ENCODE measurements at regions not wholly inside any gene's neighbourhood (a gene's known extent, or its start where the extent isn't known, plus 50 kb on each side); places are given as distances from the start of the nearest gene placed in this dataset.
"Not testable (repeated sequence)": the region's sequence is repeated elsewhere in the genome, so short reads cannot be mapped to it uniquely, and the experiment has no call there.

DNA sequence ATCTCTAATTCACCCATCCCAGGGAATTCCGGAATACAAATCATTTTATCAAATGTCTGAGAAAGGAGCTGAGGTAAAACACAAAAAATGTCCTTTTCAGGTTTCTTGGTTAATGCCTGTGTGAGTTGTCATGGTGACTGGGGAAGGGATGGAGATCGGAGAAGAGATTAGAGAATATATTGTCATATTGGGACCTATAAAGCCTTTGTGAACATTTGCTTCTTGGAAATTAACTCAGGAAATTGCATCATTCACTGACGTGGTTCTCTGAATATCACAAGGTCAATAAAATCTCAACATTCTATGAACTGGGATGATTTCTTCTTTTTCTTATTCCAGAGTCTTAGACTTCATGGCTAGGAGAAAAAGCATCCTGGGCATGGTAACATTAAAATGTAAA, 174.8 kb upstream of the GLRA2 start:
- DNase-seq (ENCODE audit: low spot score in 2 of 2), result no peak
- no peak for FAIRE-seq

DNA sequence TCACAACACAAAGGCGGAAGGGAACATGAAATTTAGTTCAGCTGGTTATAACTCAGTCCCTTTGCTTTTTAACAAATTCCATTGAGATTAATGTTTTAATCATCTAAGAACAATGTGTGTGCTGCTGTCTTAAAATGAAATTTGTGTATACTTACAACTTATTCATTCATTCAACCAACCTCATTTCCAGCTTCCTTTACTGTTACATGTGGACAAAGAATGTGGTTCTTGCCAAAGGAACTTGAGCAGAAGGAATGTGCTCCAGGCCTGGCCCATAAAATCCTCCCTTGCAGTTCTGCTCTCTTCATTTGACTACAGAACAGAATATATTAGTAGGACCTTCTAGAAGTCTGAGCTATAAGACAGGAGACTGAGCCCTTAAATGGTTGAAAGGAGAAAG, 176.8 kb upstream of the GLRA2 start:
- DNase-seq (ENCODE audit: low spot score in 2 of 2) (no peak), FAIRE-seq (no peak)

DNA sequence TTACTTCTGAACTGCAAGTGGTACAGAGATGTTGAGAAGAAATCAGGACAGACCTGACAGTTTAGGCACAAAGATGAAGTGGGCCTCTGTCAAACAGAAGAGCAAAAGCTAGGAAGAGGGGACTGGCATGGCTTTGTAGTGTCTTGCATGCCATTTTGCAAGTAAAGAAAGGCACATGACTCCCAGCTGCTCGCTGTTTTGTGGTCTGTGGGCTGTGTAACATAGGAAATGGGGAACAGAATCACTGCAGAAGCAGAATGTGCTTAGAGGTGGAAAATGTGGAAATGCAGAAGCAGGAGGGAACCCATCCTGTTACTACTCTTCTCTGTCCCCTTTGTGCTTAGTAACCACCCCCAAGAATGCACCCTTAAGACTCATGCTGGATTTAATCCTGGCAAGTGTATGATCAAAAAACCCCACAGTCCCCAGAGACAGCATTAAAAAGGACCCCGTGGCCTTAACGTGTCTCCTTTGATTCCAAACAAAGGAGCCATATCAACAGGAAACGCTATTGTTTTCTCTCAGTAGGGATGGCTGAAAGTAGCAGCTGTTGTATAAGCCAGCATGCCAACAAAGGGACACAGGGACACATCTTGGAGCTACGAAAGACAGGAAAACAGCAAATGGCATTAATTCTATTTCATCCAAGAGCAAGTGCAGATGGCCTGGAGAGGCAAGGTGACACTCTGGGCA, 177.6 kb upstream of the GLRA2 start:
- FAIRE-seq, result no peak
- DNase-seq (ENCODE audit: low spot score in 2 of 2), result no peak

DNA sequence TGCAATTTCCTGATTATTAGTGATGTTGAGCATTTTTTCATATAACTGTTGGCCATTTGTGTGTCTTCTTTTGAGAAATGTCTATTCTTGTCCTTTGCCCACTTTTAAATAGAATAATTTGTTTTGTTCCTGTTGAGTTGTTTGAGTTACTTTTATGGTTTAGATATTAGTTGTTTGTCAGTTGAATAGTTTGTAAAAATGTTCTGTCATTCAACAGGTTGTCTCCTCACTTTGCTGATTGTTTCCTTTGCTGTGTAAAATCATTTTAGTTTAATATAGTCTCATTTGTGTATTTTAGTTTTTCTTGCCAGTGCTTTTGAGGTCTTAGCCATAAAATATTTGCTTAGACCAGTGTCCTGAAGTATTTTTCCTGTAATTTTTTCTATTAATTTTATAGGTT, 181.8 kb upstream of the GLRA2 start:
- FAIRE-seq (no peak), DNase-seq (ENCODE audit: low spot score in 2 of 2) (no peak)

DNA sequence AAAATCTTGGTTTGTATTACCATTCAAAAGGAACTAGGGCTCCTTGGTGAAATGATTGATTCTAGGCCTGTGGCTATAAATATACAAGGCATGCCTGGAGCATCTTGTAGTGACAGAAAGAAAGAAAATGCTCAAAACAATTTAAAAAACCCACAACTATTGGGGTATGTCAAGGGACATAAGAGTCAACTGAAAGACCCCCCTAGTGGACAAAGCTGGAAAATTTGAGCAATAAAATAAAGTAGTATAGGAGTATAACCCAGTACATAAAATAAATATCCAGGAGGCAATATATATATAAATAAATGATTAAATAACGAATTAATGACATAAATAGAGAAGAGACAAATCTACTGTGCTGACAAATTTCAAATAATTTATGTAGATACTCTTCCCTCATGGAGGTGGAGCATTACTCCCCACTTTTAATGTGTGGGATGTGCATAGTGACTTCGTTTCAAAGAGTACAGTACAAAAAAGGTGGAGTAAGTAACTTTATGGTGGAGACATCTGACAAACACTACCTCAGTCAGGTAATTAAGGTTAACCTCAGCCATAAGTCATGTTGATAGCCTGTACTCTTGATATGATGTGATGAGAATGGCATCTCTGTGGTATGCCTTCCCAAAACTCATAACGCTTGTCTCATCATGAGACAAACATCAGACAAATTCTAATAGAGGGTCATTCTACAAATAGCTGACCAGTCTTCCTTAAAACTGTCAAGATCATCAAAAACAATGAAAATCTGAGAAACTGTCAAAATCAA, 185.0 kb upstream of the GLRA2 start:
- DNase-seq (ENCODE audit: low spot score in 2 of 2), result no peak
- no peak for FAIRE-seq

DNA sequence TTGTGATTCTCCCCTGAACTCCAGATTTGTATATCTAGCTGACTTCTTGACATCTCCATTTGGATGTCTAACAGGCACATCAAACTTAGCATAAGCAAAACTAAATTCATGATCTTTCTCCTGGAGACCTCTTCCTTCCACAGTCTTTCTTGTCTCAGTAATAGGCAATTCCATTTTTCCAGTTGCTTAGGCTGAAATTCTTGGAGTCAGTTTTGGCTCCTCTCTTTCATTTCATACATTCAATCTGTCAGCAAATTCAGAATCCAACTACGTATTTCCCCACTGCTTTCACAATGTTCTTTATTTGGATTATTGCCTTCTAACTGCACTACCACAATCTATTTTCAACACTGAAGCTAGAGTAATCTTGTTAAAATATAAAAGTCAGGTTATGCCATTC, 219.9 kb upstream of the GLRA2 start:
- DNase-seq (ENCODE audit: low spot score in 2 of 2), result no peak
- FAIRE-seq, result no peak

DNA sequence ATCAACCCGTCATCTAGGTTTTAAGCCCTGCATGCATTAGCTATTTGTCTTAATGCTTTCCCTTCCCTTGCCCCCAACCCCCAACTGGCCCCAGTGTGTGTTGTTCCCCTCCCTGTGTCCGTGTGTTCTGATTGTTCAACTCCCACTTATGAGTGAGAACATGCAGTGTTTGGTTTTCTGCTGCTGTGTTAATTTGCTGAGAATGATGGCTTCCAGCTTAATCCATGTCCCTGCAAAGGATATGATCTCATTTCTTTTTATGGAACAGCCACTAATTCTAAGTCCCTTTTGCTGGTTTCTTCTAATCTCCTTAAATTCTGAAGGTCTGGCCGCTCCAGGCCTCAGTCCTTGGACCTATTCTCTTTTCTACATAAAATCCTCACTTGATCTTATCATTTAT, 220.4 kb upstream of the GLRA2 start:
- not testable (repeated sequence) for DNase-seq (ENCODE audit: low spot score in 2 of 2); FAIRE-seq

DNA sequence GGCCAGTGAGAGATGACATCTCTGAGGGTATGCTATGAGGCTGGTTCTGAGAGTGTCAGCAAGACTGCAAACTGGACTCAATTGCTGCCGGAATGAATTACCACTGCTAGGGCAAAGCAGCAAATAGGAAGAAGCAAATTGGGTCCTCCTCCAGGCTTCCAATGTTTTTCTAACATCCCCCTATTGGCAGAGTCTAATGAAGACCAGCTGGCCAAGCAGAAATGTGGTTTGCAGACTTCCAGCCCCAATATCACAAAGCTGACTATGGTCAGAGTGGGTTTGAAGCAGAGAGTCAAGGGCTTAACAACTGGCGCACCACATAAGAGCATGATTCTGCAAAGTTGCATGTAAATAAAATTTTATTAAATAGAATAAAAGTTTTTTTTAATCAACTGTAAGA, 225.4 kb upstream of the GLRA2 start:
- FAIRE-seq (no peak), DNase-seq (ENCODE audit: low spot score in 2 of 2) (no peak)

DNA sequence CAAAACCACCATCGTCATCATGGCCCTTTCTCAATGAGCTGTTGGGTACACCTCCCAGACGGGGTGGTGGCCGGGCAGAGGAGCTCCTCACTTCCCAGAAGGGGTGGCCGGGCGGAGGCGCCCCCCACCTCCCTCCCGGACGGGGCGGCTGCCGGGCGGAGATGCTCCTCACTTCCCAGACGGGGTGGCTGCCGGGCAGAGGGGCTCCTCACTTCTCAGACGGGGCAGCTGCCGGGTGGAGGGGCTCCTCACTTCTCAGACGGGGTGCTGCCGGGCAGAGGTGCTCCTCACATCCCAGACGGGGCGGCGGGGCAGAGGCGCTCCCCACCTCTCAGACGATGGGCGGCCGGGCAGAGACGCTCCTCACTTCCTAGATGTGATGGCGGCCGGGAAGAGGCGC, 226.8 kb upstream of the GLRA2 start:
- not testable (repeated sequence) for DNase-seq (ENCODE audit: low spot score in 2 of 2); FAIRE-seq

DNA sequence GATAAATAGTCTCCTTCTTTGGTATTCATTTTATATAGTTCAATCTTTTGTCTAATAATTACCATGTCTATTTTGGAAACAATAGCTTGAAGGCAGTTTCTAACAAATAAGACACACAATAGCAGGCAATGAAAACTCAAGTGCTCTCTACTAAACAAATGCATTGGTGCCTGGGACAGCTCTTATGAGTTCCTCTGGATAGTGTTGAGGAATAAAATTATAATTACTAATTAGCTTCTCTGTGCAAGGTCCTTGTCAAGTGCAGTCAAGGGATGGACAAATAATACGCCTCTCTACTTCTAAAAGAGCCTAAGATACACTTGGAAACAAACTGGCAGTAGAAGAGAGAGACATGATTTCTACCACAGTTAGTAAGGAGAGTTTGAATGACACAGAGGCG, 229.0 kb upstream of the GLRA2 start:
- DNase-seq (ENCODE audit: low spot score in 2 of 2) (no peak), FAIRE-seq (no peak)

DNA sequence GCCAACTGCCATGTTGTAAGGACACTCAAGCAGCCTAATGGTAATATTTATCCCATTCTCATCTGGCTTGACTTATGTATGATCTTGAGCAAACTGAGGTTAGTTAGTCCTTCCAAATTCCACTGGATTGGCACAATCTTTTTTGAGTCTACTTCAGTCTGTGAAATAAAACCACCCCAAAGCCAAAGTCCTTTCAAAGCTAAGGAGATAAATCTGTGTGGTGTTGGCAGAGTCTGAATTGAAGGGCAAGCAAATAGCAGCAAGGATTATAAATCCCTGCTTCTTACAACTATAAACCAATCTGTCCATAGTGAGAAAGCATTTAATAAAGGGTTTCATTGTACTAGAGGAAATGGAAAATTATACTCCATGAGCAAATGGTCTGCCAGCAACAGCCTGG, 233.9 kb upstream of the GLRA2 start:
- no peak for FAIRE-seq
- DNase-seq (ENCODE audit: low spot score in 2 of 2), result no peak

DNA sequence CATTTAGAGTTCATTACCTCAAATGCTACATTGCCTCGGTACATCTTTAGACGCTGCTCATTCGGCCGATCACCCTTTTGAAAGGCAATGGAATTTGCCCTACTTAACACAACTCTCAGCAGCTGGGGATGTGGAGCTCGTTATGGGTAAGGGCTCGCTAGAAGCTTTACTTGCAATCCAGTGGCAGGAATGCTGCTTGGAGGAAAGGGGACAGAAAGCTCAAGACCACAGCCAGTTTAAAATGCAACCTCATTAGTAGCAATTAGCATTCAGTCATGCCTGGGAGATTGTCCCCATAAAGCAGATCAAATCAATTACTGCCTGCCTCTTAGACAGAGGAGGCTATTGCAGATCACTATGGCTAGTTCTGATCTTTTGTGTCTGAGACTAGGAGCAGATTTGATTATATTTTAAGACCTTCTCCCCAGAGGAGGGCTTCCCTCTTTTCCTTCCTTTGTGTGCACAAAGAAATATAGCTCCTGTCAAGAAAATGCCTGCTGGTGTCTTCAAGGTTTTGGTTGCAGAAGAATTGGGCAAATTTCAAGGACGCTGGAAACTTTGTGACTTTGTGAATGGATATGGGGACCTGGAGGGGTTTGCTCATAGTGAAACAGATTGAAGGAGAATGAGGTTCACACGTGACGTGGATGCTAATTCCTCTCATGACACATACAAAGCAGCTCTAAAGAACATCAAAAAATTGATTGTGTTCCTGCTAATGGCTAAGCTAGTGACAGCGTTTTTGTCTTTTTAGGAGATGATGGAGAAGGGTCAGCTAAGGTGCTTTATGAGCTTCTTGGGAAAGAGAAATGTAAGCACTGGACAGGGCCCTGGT, 237.5 kb upstream of the GLRA2 start:
- FAIRE-seq (no peak), DNase-seq (ENCODE audit: low spot score in 2 of 2) (no peak)

DNA sequence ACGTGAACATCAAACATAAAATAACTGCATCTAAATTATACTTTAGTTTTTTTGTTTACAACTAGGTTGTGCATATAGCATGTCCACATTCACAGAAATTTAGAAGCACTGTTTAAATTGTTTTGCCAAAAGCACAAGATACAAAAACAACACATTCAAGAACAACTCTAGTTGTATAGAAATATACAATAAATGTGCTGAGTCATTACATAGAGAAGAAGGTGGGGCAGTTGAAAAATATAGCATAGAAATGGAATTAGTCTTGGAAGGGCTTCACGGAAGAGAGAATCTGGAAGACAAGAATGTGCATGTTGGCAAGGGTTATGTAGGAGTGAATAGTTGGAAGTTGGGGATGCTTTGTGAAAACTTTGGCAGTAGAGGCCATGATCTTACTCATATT, 239.0 kb upstream of the GLRA2 start:
- no peak for DNase-seq (ENCODE audit: low spot score in 2 of 2)
- FAIRE-seq, result no peak

DNA sequence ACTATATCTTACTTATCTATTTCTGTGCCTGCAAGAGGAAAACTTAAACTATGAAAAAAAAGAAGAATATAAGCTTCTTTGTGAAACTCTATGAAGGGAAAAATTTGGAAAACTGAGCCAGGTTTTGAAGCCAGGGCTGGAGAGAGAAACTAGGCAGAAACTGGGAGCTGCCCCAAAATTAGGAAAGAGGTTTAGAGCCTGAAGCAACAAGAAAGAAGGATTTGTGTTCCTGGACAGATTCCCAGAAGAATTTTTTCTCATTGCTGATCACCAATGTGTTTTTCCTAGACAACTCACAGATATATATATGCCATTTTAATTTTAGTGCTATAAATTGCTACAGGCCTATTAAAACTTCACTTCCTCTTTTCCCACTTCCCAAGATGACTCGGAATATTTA, 245.0 kb upstream of the GEMIN8 start:
- DNase-seq (ENCODE audit: low spot score in 2 of 2) (no peak), FAIRE-seq (no peak)

DNA sequence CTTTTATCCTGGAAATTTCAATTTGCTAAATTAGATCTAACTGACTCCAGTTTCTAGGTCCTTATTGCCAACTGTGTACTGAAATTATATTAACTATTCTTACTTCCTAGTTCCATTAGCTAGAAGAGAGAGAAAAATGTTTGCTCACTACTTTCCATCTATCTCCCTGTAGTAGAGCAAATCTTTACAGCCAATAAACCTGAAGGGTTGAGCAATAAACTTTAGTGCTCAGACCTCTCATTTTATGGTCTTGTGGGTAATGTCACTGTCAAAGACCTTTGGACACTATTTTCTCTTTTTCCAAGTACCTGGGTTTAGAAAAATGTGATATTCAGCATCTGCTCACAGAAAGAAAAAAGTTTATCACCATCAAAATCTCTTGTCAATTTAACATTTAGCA, 237.5 kb upstream of the GEMIN8 start:
- DNase-seq (ENCODE audit: low spot score in 2 of 2), result no peak
- FAIRE-seq, result no peak

DNA sequence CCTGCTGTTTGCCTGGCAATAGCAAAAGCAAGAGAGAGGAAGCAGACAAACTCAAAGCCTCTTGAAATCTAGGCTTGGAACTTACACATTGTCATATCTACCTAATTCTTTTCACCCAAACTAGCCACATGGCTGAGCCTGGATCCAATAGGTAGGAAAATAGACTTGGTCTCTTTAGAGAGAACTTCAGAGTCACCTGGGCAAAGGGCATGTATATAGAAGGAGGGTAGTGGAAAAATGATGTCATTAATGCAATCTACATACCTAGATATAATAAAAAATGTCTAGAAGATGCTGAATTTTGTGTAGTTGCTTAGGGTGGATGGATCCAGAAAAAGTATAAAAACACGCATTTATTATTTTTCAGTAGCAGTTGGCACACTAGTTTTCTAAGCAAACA, 237.0 kb upstream of the GEMIN8 start:
- DNase-seq (ENCODE audit: low spot score in 2 of 2) (no peak), FAIRE-seq (no peak)

DNA sequence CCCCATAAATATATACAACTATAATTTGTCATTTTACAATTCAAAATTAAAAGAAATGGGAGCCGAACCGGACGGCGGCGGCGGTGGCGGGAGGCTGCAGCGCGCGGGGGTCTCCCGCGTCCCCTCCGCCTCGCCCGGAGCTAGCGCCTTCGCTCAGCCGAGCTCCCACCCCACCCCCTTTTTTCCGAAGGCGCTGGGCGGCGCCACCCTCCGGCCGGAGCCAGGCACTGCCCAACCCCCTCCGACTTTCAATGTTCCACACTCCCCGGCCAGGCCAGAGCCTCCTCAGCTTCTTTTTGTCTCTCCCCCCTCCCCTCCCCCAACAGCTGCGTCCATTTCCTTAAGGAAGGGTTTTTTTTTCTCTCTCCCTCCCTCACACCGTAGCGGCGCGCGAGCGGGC, 214.1 kb upstream of the GEMIN8 start:
- no peak for FAIRE-seq
- no peak for DNase-seq (ENCODE audit: low spot score in 2 of 2)

DNA sequence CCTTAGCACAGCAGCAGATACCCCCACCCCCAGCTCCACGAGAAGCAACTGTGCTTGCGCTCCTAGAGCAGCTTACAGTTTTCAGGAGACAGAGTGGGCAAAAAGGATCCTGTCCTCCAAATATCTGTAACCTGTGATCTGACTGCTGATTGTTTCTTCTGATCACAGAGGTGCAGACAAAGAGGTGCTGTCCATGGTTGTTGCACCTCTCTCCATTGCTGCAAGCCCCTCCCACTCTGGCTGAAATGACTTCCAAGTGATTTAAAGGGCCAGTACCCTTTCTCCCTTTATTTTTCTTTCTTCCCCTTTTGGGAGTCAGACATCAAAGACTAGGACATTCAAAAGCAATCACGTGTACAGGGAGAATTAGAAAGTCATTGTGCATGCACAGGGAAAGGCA, 205.3 kb upstream of the GEMIN8 start:
- DNase-seq (ENCODE audit: low spot score in 2 of 2) (no peak), FAIRE-seq (no peak)

DNA sequence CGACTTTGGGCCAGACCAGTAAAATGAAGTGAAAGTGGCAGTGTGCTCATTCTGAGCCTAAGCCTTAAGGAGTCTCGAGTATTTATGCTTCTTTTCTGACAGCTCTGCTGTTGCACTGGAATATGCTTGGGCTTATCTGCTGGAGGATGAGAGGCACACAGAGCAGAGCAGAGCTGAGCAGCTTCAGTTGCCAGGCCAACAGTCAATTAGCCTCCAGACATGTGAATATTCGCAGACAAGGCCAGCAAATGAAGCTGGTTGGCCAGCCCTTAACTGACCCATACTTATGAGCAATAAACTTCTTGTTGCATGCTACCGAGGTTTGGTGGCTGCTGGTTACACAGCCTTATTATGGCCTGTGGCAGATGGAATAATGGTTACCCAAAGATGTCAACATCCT, 203.0 kb upstream of the GEMIN8 start:
- DNase-seq (ENCODE audit: low spot score in 2 of 2) (no peak), FAIRE-seq (no peak)

DNA sequence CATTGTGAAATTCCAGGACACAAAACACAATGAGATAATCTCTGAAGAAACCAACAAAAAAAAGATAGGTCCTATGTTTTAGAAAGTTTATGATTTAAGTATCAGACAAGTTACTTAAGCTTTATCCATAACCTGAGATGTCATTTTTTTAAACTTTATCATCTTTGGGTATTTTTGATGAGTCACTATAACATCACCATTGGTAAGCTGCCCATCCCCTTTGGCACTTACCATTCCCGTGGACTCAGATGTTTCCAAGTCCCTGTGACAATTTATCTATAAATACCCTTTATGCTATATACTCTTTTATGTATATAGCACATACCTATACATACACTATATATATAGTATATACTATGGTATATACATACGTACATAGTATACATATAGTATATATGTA, 198.9 kb upstream of the GEMIN8 start:
- FAIRE-seq (no peak), DNase-seq (ENCODE audit: low spot score in 2 of 2) (no peak)

DNA sequence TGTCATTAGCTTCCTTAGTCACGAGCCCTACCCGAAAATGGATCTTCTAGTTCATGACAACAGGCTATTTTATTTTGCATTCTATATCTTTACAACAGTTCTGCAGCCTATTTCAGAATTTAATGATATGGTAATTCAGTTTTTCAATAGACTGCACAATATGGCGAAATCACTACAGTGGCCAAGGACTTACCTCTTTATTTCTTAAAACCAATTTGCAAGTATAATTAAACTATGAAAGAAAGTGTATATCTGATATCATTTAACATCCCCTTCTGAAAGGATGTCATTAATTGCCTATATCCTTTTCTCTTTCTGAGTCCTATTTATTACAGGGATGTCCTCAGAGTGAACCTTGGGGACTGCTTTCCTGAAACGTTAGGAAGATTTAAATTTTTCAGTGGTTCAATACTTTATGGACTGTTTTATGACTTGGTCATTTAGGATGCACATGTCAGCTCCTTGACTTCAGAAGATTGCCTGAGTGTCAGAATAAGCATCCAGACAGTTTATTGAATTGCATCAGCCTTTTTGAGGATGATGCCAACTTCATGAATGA, 190.8 kb upstream of the GEMIN8 start:
- DNase-seq (ENCODE audit: low spot score in 2 of 2) (no peak), FAIRE-seq (no peak)

Measured in frontal cortex (tissue), 3 donors.